GM23338 (cell line): ENCODE measurements at regions not wholly inside any gene's neighbourhood (a gene's known extent, or its start where the extent isn't known, plus 50 kb on each side); places are given as distances from the start of the nearest gene placed in this dataset.
"Not testable (repeated sequence)": the region's sequence is repeated elsewhere in the genome, so short reads cannot be mapped to it uniquely, and the experiment has no call there.

ENCODE experiments used
- ATAC-seq: fragments of 200-7000 bp; cut with Tn5 transposase; 3 replicates; pipeline ENCODE4 v1.9.1; 2020
- DNase-seq: peaks from one replicate; pipeline ENCODE4 v3.0.0-alpha.2; 2015; ENCODE audit warnings: low spot score
- H2AFZ ChIP-seq: fragments of 200-600 bp; sonication (generic); 2 replicates; pipeline ENCODE4 v1.8.0; 2016; ENCODE audit warnings: antibody characterized with exemption, mild to moderate bottlenecking, moderate library complexity
- H3F3A ChIP-seq: fragments of 200-600 bp; sonication (generic); replicated peaks from 2 replicates; pipeline ENCODE4 v1.8.0; 2017; ENCODE audit warnings: antibody characterized with exemption, mixed run types, low read depth
- H3K27ac ChIP-seq: fragments of 200-600 bp; sonication (generic); 2 replicates; pipeline ENCODE4 v1.6.1; 2016; ENCODE audit warnings: low read depth
- H3K27me3 ChIP-seq: fragments of 200-600 bp; sonication (generic); 2 replicates; pipeline ENCODE4 v1.8.0; 2016; ENCODE audit warnings: mild to moderate bottlenecking, mixed run types, moderate library complexity; ENCODE audit not compliant: insufficient read depth
- H3K36me3 ChIP-seq: fragments of 200-600 bp; sonication (generic); 2 replicates; pipeline ENCODE4 v1.8.0; 2016; ENCODE audit warnings: mild to moderate bottlenecking; ENCODE audit not compliant: insufficient read depth
- H3K4me1 ChIP-seq: fragments of 200-600 bp; sonication (generic); 2 replicates; pipeline ENCODE4 v1.8.0; 2016; ENCODE audit warnings: mild to moderate bottlenecking, moderate library complexity; ENCODE audit not compliant: insufficient read depth
- H3K4me2 ChIP-seq: fragments of 200-600 bp; sonication (generic); 2 replicates; pipeline ENCODE4 v1.7.1; 2017; ENCODE audit warnings: mixed run types
- H3K4me3 ChIP-seq: fragments of 200-600 bp; sonication (generic); 2 replicates; pipeline ENCODE4 v1.6.1; 2016; ENCODE audit warnings: mixed run types
- H3K79me2 ChIP-seq: fragments of 200-600 bp; sonication (generic); replicated peaks from 2 replicates; pipeline ENCODE4 v1.8.0; 2017; ENCODE audit warnings: mild to moderate bottlenecking; ENCODE audit not compliant: insufficient read depth
- H3K9me2 ChIP-seq: fragments of 200-600 bp; sonication (generic); 2 replicates; pipeline ENCODE4 v1.8.0; 2017; ENCODE audit not compliant: insufficient read depth
- H4K20me1 ChIP-seq: fragments of 200-600 bp; sonication (generic); replicated peaks from 2 replicates; pipeline ENCODE4 v1.8.0; 2017; ENCODE audit warnings: mild to moderate bottlenecking; ENCODE audit not compliant: insufficient read depth
- H3K27ac Mint-ChIP-seq: 2 replicates; pipeline ENCODE4 v1.8.0; 2020; ENCODE audit warnings: inconsistent platforms, mild to moderate bottlenecking, moderate library complexity, mixed read lengths
- H3K27me3 Mint-ChIP-seq: 3 replicates; pipeline ENCODE4 v1.8.0; 2022; ENCODE audit warnings: low read depth, mild to moderate bottlenecking, moderate library complexity, mixed read lengths, inconsistent platforms; ENCODE audit not compliant: insufficient read depth, poor library complexity
- H3K36me3 Mint-ChIP-seq: 3 replicates; pipeline ENCODE4 v1.8.0; 2021; ENCODE audit warnings: low read depth, mild to moderate bottlenecking, inconsistent platforms, moderate library complexity, mixed read lengths
- H3K4me1 Mint-ChIP-seq: 3 replicates; pipeline ENCODE4 v1.8.0; 2020; ENCODE audit warnings: mild to moderate bottlenecking, inconsistent platforms, mixed read lengths
- H3K4me3 Mint-ChIP-seq: 3 replicates; pipeline ENCODE4 v1.8.0; 2021; ENCODE audit warnings: moderate library complexity, mild to moderate bottlenecking, inconsistent platforms, mixed read lengths
- H3K9me3 Mint-ChIP-seq: 3 replicates; pipeline ENCODE4 v1.8.0; 2020; ENCODE audit warnings: moderate library complexity, mild to moderate bottlenecking, inconsistent platforms, mixed read lengths
- EZH2phosphoT487 ChIP-seq: fragments of 200-600 bp; sonication (generic); IDR thresholded peaks from one replicate; pipeline ENCODE4 v1.8.1; 2018; ENCODE audit warnings: antibody characterized with exemption; ENCODE audit not compliant: unreplicated experiment
- STAT1 ChIP-seq: IDR thresholded peaks from one replicate; pipeline ENCODE4 v1.6.1; 2016; ENCODE audit warnings: antibody characterized with exemption; ENCODE audit not compliant: unreplicated experiment
- TF ChIP-seq, protein P1 (sequence below), 2 experiments: fragments of 200-600 bp in 1 of 2; sonication (generic) in 1 of 2; conservative IDR thresholded peaks; 2 replicates each; pipeline versions ENCODE4 v1.5.1 to v1.6.1; 2016 to 2017; ENCODE audit warnings: antibody characterized with exemption in 2 of 2, low read depth in 2 of 2, mild to moderate bottlenecking in 2 of 2, moderate library complexity in 1 of 2
- TF ChIP-seq, protein P2 (sequence below): IDR thresholded peaks from 2 replicates; pipeline ENCODE4 v1.6.1; 2016; ENCODE audit warnings: antibody characterized with exemption

DNA sequence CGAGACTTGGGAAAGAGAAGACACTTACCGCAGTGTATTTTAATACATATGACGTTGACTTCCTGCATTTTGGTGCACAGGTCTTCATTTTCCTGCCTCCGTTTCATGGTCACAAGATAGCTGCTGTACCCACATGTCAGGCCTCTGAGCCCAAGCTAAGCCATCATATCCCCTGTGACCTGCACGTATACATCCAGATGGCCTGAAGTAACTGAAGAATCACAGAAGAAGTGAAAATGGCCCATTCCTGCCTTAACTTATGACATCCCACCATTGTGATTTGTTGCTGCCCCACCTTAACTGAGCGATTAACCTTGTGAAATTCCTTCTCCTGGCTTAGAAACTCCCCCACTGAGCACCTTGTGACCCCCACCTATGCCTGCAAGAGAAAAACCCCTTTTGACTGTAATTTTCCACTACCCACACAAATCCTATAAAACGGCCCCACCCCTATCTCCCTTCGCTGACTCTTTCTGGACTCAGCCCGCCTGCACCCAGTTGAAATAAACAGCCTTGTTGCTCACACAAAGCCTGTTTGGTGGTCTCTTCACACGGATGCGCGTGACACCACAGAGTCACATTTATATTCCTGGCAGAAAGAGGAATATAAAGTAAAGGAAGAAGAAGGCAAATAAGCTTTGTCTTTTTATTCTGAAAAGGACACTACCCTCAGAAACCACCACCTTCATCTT, 78.4 kb upstream of the AMN1 start:
- ATAC-seq, H3K4me1 ChIP-seq, H3K27me3 ChIP-seq, H3K4me2 ChIP-seq, H3K9me2 ChIP-seq, H3K27me3 Mint-ChIP-seq, H4K20me1 ChIP-seq, DNase-seq, H3K9me3 Mint-ChIP-seq, H3K36me3 ChIP-seq, H3K27ac Mint-ChIP-seq, H3K27ac ChIP-seq, H3K4me3 ChIP-seq, H3K79me2 ChIP-seq, H3K4me3 Mint-ChIP-seq, H3K36me3 Mint-ChIP-seq, H3F3A ChIP-seq: not testable (repeated sequence)
- H3K4me1 Mint-ChIP-seq: peaks cover 10% of the 10 kb centered on the region
- peak overlapping the region; percentile 83 for H2AFZ ChIP-seq

DNA sequence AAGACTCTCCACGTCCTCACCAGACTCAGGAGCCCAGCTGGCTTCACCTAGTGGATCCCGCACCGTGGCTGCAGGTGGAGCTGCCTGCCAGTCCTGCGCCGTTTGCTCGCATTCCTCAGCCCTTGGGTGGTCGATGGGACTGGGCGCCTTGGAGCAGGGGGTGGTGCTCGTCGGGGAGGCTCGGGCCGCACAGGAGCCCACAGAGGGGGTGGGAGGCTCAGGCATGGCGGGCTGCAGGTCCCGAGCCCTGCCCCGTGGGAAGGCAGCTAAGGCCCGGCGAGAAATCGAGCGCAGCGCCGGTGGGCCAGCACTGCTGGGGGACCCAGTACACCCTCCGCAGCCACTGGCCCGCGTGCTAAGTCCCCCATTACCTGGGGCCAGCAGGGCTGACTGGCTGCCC, 76.9 kb upstream of the AMN1 start:
- not testable (repeated sequence) for H3F3A ChIP-seq, DNase-seq, H3K4me3 Mint-ChIP-seq, H3K9me2 ChIP-seq, H3K79me2 ChIP-seq, H3K4me3 ChIP-seq, H3K27ac Mint-ChIP-seq, H3K4me2 ChIP-seq, H4K20me1 ChIP-seq, H3K27me3 ChIP-seq, H2AFZ ChIP-seq, ATAC-seq, H3K9me3 Mint-ChIP-seq, H3K4me1 ChIP-seq, H3K27ac ChIP-seq, H3K36me3 Mint-ChIP-seq, H3K27me3 Mint-ChIP-seq, H3K36me3 ChIP-seq
- peaks cover 10% of the 10 kb centered on the region for H3K4me1 Mint-ChIP-seq
- TF ChIP-seq, protein P1, sequence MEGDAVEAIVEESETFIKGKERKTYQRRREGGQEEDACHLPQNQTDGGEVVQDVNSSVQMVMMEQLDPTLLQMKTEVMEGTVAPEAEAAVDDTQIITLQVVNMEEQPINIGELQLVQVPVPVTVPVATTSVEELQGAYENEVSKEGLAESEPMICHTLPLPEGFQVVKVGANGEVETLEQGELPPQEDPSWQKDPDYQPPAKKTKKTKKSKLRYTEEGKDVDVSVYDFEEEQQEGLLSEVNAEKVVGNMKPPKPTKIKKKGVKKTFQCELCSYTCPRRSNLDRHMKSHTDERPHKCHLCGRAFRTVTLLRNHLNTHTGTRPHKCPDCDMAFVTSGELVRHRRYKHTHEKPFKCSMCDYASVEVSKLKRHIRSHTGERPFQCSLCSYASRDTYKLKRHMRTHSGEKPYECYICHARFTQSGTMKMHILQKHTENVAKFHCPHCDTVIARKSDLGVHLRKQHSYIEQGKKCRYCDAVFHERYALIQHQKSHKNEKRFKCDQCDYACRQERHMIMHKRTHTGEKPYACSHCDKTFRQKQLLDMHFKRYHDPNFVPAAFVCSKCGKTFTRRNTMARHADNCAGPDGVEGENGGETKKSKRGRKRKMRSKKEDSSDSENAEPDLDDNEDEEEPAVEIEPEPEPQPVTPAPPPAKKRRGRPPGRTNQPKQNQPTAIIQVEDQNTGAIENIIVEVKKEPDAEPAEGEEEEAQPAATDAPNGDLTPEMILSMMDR (conservative IDR thresholded peaks at IDR 0.05; ENCODE audit: low read depth in 2 of 2): peak in 1 of 2 experiments; percentile 19; a peak in 1 of 4 replicates

DNA sequence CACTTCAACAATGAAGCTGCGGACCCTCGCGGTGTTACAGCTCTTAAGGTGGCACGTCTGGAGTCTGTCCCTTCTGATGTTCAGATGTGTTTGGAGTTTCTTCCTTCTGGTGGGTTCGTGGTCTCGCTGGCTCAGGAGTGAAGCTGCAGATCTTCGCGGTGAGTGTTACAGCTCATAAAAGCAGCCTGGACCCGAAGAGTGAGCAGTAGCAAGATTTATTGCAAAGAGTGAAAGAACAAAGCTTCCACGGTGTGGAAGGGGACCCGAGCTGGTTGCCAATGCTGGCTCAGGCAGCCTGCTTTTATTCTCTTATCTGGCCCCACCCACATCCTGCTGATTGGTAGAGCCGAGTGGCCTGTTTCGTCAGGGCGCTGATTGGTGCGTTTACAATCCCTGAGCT, 75.9 kb upstream of the AMN1 start:
- peaks cover 10% of the 10 kb centered on the region for H3K4me1 Mint-ChIP-seq
- not testable (repeated sequence) for H3K4me1 ChIP-seq, H3F3A ChIP-seq, H3K27ac Mint-ChIP-seq, H3K27me3 ChIP-seq, H3K9me3 Mint-ChIP-seq, H2AFZ ChIP-seq, DNase-seq, H3K36me3 Mint-ChIP-seq, H3K9me2 ChIP-seq, ATAC-seq, H3K27me3 Mint-ChIP-seq, H3K4me3 Mint-ChIP-seq, H3K4me2 ChIP-seq, H3K4me3 ChIP-seq, H3K79me2 ChIP-seq, H4K20me1 ChIP-seq, H3K27ac ChIP-seq, H3K36me3 ChIP-seq

DNA sequence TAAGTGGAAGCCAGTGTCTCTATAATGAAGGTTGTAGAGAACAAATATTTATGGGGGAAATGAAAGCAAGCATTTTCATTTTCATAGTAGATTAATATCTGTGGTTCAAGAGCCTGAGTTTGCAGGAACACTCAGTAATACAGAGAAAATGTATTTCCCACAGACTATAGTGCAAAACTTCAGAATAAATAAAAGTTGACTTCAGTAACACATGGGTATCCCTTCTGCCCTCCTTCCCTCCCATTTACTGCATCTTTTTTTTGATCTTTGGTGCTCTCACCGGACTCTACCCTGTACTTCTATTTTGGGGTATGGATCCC, 75.3 kb upstream of the AMN1 start:
- Histone ChIP-seq H2AFZ (no peak overlapping the region), H4K20me1 (no peaks in the 10 kb centered on the region), H3K36me3 (no peaks in the 10 kb centered on the region), H3K79me2 (no peaks in the 10 kb centered on the region), H3K4me3 (no peak overlapping the region), H3K27ac (no peak overlapping the region), H3K9me2 (no peaks in the 10 kb centered on the region), H3K4me1 (peaks cover 5% of the 10 kb centered on the region; the same call in 1 of the 2 replicates), H3F3A (no peaks in the 10 kb centered on the region; the same call in 1 of the 2 replicates), H3K4me2 (no peak overlapping the region), H3K27me3 (peaks cover 9% of the 10 kb centered on the region; the same call in 1 of the 2 replicates)
- no peak overlapping the region for H3K4me3 Mint-ChIP-seq
- no peak overlapping the region for H3K27ac Mint-ChIP-seq
- DNase-seq (no peak), ATAC-seq (no peak)
- H3K9me3 Mint-ChIP-seq: no peaks in the 10 kb centered on the region; the same call in 2 of the 3 replicates
- TF ChIP-seq EZH2phosphoT487 (no peak), STAT1 (no peak)
- TF ChIP-seq, protein P2, sequence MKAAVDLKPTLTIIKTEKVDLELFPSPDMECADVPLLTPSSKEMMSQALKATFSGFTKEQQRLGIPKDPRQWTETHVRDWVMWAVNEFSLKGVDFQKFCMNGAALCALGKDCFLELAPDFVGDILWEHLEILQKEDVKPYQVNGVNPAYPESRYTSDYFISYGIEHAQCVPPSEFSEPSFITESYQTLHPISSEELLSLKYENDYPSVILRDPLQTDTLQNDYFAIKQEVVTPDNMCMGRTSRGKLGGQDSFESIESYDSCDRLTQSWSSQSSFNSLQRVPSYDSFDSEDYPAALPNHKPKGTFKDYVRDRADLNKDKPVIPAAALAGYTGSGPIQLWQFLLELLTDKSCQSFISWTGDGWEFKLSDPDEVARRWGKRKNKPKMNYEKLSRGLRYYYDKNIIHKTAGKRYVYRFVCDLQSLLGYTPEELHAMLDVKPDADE: no peak
- H3K4me1 Mint-ChIP-seq: peaks cover 10% of the 10 kb centered on the region
- H3K27me3 Mint-ChIP-seq: peaks cover 6% of the 10 kb centered on the region
- no peaks in the 10 kb centered on the region; the same call in 2 of the 3 replicates for H3K36me3 Mint-ChIP-seq
